ENCODE measurements at regions not wholly inside any gene's neighbourhood (a gene's known extent, or its start where the extent isn't known, plus 50 kb on each side); places are given as distances from the start of the nearest gene placed in this dataset.

DNA sequence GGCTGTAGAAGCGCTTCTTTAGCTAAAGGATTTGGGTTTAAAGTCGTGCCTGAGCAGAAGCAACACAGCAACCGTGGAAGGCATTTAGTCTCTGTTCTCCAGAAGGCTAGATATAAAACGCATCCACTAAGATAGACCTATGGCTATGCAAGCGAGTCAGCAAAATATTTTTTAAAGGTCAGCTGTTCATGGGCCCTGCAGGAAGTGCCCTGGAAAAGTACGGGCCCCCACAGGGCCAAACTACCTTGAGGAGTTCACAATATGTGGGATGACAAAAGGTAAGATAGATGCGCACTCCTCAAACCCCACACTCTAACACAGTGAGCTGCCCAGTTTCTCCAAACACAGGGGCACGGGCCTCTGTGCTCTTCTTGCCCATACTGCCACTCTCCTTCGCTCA is 261.6 kb downstream of the VPS13C start:
- Histone ChIP-seq H3K4me3 (ENCODE audit: low read depth in 1 of 2, low read length in 2 of 2) (no peak overlapping the region), H3K4me1 (ENCODE audit: control insufficient read depth in 1 of 2, insufficient read depth in 2 of 2, low read length in 2 of 2) (no peaks in the 10 kb centered on the region), H3K27ac (ENCODE audit: low read length) (no peak overlapping the region), H3K9me3 (ENCODE audit: control insufficient read depth in 1 of 2, low read length in 2 of 2) (peaks cover 0 to 11% of the 10 kb centered on the region in 2 donors), H3K27me3 (ENCODE audit: low read depth, low read length) (no peaks in the 10 kb centered on the region), H3K36me3 (ENCODE audit: control insufficient read depth in 1 of 2, insufficient read depth in 2 of 2, low read length in 2 of 2) (no peaks in the 10 kb centered on the region)

DNA sequence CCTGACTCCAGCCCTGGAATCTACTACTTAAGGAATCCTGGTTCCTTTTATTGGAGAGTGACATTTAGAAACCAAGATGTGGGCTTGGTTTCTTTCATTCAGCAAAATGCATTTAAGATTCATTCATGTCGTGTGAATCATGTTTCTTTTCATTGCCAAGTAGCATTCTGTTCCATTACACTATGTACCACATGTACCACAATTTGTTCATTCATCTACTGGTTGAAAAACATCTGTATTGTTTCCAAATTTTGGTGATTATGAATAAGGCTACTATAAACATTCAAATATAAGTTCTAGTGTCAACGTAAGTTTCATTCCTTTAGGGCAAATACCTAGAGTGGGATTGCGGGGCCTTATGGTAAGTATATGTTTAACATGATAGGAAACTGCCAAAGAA is 264.2 kb downstream of the VPS13C start:
- Histone ChIP-seq H3K9me3 (ENCODE audit: control insufficient read depth in 1 of 2, low read length in 2 of 2) (peaks cover 0 to 11% of the 10 kb centered on the region in 2 donors), H3K4me3 (ENCODE audit: low read depth in 1 of 2, low read length in 2 of 2) (no peak overlapping the region), H3K36me3 (ENCODE audit: control insufficient read depth in 1 of 2, insufficient read depth in 2 of 2, low read length in 2 of 2) (no peaks in the 10 kb centered on the region), H3K27ac (ENCODE audit: low read length) (no peak overlapping the region), H3K4me1 (ENCODE audit: control insufficient read depth in 1 of 2, insufficient read depth in 2 of 2, low read length in 2 of 2) (no peaks in the 10 kb centered on the region), H3K27me3 (ENCODE audit: low read depth, low read length) (no peaks in the 10 kb centered on the region)

DNA sequence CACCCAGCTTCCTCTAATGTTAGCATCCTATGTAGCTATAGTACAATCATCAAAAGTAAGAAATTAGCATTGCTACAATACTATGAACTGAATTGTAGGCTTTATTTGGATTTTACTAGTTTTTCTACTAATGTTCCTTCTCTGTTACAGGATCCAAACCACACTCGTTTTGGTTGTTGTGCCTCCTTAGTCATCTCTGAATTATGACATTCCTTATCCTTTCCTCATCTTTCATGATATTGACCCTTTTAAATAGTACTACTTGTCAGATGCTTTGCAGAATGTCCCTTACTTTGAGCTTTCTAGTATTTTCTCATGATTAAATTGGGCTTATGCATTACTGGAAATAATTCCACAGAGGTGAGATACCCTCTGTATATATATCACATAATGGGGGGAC is 265.4 kb downstream of the VPS13C start:
- no peaks in the 10 kb centered on the region for H3K27me3 ChIP-seq (ENCODE audit: low read depth, low read length)
- no peak overlapping the region for H3K4me3 ChIP-seq (ENCODE audit: low read depth in 1 of 2, low read length in 2 of 2)
- no peaks in the 10 kb centered on the region for H3K36me3 ChIP-seq (ENCODE audit: control insufficient read depth in 1 of 2, insufficient read depth in 2 of 2, low read length in 2 of 2)
- H3K27ac ChIP-seq (ENCODE audit: low read length) = no peak overlapping the region
- no peaks in the 10 kb centered on the region for H3K4me1 ChIP-seq (ENCODE audit: control insufficient read depth in 1 of 2, insufficient read depth in 2 of 2, low read length in 2 of 2)
- peaks cover 0 to 5% of the 10 kb centered on the region in 2 donors for H3K9me3 ChIP-seq (ENCODE audit: control insufficient read depth in 1 of 2, low read length in 2 of 2)

DNA sequence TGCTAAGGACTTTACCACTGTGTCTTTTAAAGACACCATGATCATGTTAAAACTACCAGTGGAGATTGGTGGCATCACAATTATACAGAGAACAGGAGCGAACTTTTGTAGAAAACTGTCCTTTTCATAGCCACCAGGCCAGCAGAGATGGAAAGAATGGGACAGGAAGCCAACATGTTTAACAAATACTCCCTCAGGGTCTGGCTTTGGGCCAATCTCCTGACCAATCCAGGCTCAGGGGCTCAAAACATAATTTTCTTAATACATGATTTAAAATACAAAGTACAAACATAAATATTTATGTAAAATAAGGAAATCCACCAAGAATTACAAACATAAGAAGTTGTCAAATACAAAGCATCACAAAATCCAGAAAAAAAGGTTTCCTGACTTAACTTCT is 266.0 kb downstream of the VPS13C start:
- peaks cover 0 to 5% of the 10 kb centered on the region in 2 donors for H3K9me3 ChIP-seq (ENCODE audit: control insufficient read depth in 1 of 2, low read length in 2 of 2)
- H3K4me1 ChIP-seq (ENCODE audit: control insufficient read depth in 1 of 2, insufficient read depth in 2 of 2, low read length in 2 of 2) = no peaks in the 10 kb centered on the region
- no peak overlapping the region for H3K27ac ChIP-seq (ENCODE audit: low read length)
- H3K36me3 ChIP-seq (ENCODE audit: control insufficient read depth in 1 of 2, insufficient read depth in 2 of 2, low read length in 2 of 2) = no peaks in the 10 kb centered on the region
- no peak overlapping the region for H3K4me3 ChIP-seq (ENCODE audit: low read depth in 1 of 2, low read length in 2 of 2)
- H3K27me3 ChIP-seq (ENCODE audit: low read depth, low read length) = no peaks in the 10 kb centered on the region

DNA sequence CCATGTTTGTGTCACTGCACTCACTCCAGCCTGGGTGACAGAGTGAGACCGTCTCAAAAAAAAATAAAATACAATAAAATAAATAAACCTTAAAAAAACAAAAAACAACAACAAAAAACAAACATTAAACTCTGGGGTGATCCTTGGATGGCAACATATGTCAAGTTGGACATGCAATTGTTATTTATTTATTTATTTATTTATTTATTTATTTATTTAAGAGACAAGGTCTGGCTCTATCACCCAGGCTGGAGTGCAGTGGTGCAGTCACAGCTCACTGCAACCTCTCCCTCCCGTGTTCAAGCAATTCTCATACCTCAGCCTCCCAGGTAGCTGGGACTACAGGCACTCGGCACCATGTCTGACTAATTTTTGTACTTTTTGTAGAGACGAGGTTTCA is 275.5 kb downstream of the VPS13C start:
- H3K36me3 ChIP-seq (ENCODE audit: control insufficient read depth in 1 of 2, insufficient read depth in 2 of 2, low read length in 2 of 2) = no peaks in the 10 kb centered on the region
- no peaks in the 10 kb centered on the region for H3K27me3 ChIP-seq (ENCODE audit: low read depth, low read length)
- no peak overlapping the region for H3K27ac ChIP-seq (ENCODE audit: low read length)
- H3K9me3 ChIP-seq (ENCODE audit: control insufficient read depth in 1 of 2, low read length in 2 of 2) = peaks cover 0 to 3% of the 10 kb centered on the region in 2 donors
- no peak overlapping the region for H3K4me3 ChIP-seq (ENCODE audit: low read depth in 1 of 2, low read length in 2 of 2)
- H3K4me1 ChIP-seq (ENCODE audit: control insufficient read depth in 1 of 2, insufficient read depth in 2 of 2, low read length in 2 of 2) = no peaks in the 10 kb centered on the region

DNA sequence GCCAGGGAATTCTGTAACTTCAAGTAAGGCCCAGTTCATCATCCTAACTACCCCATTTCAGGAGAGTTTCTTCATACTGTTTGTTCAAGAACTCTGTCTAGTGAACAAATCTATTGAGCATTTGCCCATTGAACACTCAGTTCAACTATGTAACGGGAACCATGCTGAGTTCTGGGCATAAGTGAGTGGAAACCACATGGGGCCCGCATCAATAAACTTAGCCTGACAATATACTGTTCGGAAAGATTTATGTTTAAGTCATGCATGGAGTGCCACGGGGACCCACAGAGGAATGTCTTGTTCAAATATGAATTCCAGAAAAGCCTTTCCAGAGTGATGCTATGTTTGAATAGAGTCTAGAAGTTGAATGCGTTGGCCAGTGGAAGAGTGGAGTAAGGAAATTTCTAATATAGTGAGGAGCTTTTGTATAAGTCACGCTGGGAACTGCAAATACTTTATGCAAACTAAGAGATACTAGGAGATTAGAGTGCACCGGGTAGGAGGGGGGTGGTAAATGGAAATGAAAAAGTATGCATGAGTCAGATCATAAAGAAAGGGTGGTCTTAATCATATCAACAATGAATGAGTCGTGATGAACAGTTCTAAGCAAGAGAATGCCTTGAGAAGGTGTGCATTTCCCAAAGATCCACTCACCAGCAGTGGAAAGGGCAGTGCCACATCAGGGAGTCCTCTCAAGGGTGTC is 279.8 kb downstream of the VPS13C start:
- Histone ChIP-seq H3K4me3 (ENCODE audit: low read depth in 1 of 2, low read length in 2 of 2) (no peak overlapping the region), H3K4me1 (ENCODE audit: control insufficient read depth in 1 of 2, insufficient read depth in 2 of 2, low read length in 2 of 2) (no peaks in the 10 kb centered on the region), H3K27ac (ENCODE audit: low read length) (no peak overlapping the region), H3K36me3 (ENCODE audit: control insufficient read depth in 1 of 2, insufficient read depth in 2 of 2, low read length in 2 of 2) (no peaks in the 10 kb centered on the region), H3K27me3 (ENCODE audit: low read depth, low read length) (no peaks in the 10 kb centered on the region), H3K9me3 (ENCODE audit: control insufficient read depth in 1 of 2, low read length in 2 of 2) (no peaks in the 10 kb centered on the region)

DNA sequence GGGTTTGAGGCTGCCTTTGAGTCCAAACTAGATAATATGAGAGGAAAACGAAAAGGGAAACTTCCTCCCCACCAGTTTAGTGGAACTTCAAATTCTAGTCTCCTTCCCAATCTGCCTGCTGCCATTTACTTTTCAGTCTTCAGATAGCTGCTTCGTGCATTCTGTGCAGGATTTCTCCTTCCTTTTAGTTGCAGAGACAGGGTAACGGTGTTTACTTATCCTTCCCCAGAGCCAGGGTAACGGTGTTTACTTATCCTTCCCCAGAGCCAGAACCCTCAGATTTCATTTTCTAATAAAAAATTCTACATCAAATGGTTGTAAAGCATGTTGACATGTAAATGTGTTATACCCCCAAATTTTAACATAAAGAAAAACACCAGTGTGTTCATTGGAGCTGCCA is 282.6 kb downstream of the VPS13C start:
- Histone ChIP-seq H3K9me3 (ENCODE audit: control insufficient read depth in 1 of 2, low read length in 2 of 2) (no peaks in the 10 kb centered on the region), H3K27me3 (ENCODE audit: low read depth, low read length) (no peaks in the 10 kb centered on the region), H3K4me1 (ENCODE audit: control insufficient read depth in 1 of 2, insufficient read depth in 2 of 2, low read length in 2 of 2) (no peaks in the 10 kb centered on the region), H3K27ac (ENCODE audit: low read length) (no peak overlapping the region), H3K36me3 (ENCODE audit: control insufficient read depth in 1 of 2, insufficient read depth in 2 of 2, low read length in 2 of 2) (no peaks in the 10 kb centered on the region), H3K4me3 (ENCODE audit: low read depth in 1 of 2, low read length in 2 of 2) (no peak overlapping the region)

DNA sequence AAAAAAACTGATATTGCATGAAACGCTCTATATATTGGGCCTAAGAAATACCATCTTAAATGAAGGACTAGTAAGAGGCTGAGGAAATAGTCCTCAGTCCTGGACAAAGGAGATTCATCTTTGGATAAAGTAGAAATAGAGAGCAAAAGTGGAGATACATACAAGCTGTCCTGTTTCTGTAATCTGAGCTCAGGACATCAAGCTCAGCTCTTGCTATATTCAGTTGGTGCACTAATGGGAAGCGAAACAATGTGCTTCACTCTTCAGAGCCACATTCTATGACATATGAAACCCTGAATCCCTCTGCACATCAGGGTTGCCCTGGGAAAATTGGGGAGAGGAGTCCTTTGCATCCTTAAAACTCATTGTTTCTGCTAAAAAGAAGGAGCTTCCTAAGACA is 290.7 kb downstream of the VPS13C start:
- Histone ChIP-seq H3K36me3 (ENCODE audit: control insufficient read depth in 1 of 2, insufficient read depth in 2 of 2, low read length in 2 of 2) (no peaks in the 10 kb centered on the region), H3K4me3 (ENCODE audit: low read depth in 1 of 2, low read length in 2 of 2) (no peak overlapping the region)

DNA sequence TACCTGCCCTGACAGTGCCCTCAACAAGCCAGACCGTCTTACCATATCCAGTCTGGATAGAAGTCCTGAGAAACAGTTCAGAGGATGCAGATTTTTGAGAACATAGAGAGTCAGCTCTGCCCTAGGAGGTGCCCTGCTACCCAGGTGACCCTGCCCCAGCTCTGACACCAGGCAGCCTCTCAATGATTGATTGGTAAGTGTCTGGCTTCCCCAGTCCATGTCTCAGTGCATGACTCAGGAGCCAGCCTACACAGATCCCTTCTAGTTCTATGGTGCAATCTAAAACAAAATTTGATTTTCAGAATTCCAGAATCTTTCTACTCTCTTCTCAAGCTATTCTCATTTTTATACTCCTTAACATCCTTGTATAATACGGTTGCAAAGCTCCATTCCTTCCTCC is 292.1 kb downstream of the VPS13C start:
- Histone ChIP-seq H3K27ac (ENCODE audit: low read length) (no peak overlapping the region), H3K4me1 (ENCODE audit: control insufficient read depth in 1 of 2, insufficient read depth in 2 of 2, low read length in 2 of 2) (no peaks in the 10 kb centered on the region), H3K4me3 (ENCODE audit: low read depth in 1 of 2, low read length in 2 of 2) (no peak overlapping the region), H3K27me3 (ENCODE audit: low read depth, low read length) (no peaks in the 10 kb centered on the region), H3K9me3 (ENCODE audit: control insufficient read depth in 1 of 2, low read length in 2 of 2) (peaks cover 0 to 6% of the 10 kb centered on the region in 2 donors), H3K36me3 (ENCODE audit: control insufficient read depth in 1 of 2, insufficient read depth in 2 of 2, low read length in 2 of 2) (no peaks in the 10 kb centered on the region)

More for the DNA sequence above, 290.7 kb downstream of the VPS13C start:
- Histone ChIP-seq H3K4me1 (ENCODE audit: control insufficient read depth in 1 of 2, insufficient read depth in 2 of 2, low read length in 2 of 2) (no peaks in the 10 kb centered on the region), H3K27ac (ENCODE audit: low read length) (no peak overlapping the region), H3K27me3 (ENCODE audit: low read depth, low read length) (no peaks in the 10 kb centered on the region), H3K9me3 (ENCODE audit: control insufficient read depth in 1 of 2, low read length in 2 of 2) (peaks cover 0 to 6% of the 10 kb centered on the region in 2 donors)

DNA sequence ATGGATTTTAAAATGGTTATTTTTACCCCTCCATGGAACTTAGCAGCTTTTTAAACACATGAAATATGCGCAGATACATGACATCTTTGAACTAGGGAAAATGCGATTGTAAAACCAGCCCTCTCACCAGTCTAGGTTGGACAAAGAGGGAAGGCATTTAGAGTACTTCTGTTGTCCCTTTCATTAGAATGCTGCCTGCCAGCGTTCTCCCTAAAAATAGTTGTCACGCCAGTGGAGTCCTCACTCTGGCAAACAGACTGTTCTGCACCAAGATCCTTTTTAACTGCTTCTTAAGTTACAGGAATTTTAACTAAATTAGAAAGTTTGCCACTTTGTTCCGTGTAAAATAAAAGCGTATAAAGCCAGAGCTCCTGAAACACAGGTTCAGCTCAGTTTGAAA is 295.3 kb downstream of the VPS13C start:
- H3K27ac ChIP-seq (ENCODE audit: low read length) = no peak overlapping the region
- H3K4me3 ChIP-seq (ENCODE audit: low read depth in 1 of 2, low read length in 2 of 2) = no peak overlapping the region
- no peaks in the 10 kb centered on the region for H3K36me3 ChIP-seq (ENCODE audit: control insufficient read depth in 1 of 2, insufficient read depth in 2 of 2, low read length in 2 of 2)
- no peaks in the 10 kb centered on the region for H3K9me3 ChIP-seq (ENCODE audit: control insufficient read depth in 1 of 2, low read length in 2 of 2)
- H3K27me3 ChIP-seq (ENCODE audit: low read depth, low read length) = no peaks in the 10 kb centered on the region
- no peaks in the 10 kb centered on the region for H3K4me1 ChIP-seq (ENCODE audit: control insufficient read depth in 1 of 2, insufficient read depth in 2 of 2, low read length in 2 of 2)

DNA sequence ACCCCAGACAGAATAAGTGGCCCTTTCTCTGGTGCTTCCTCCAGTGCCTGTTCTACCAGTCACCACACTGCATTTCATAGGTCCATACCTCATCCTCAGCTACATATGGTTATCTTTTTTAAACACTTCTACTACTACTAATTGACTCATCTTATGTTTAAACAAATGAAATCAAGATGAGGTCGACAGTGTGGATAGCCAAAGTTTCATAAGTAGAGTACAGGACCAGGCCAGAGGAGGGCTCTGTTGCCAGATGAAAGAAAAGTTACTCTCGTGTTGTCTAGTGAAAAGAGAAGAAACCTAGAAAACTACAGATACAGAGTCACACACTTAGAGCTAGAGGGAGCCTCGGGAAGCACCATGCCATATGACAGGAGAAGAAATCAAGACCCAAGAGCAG is 296.1 kb downstream of the VPS13C start:
- Histone ChIP-seq H3K27ac (ENCODE audit: low read length) (no peak overlapping the region), H3K36me3 (ENCODE audit: control insufficient read depth in 1 of 2, insufficient read depth in 2 of 2, low read length in 2 of 2) (no peaks in the 10 kb centered on the region), H3K27me3 (ENCODE audit: low read depth, low read length) (no peaks in the 10 kb centered on the region), H3K9me3 (ENCODE audit: control insufficient read depth in 1 of 2, low read length in 2 of 2) (no peaks in the 10 kb centered on the region), H3K4me1 (ENCODE audit: control insufficient read depth in 1 of 2, insufficient read depth in 2 of 2, low read length in 2 of 2) (no peaks in the 10 kb centered on the region), H3K4me3 (ENCODE audit: low read depth in 1 of 2, low read length in 2 of 2) (no peak overlapping the region)

DNA sequence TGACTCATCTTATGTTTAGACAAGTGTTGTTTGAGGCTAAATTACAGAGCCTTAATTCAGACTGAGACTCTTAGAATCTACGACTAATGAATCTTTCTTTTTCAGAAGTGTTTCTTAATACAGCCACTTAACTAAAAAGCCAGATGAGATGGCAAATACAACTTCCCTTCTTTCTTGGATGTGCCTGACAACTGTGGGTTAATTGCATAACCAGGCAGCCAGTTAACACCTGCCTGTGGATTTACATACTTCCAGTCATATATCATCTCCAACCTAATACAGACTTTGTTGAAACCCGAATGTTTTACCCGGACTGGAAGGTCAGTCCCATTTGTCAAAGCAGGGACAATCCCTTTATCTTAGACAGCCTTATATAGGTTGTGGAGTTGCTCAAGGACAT is 297.6 kb downstream of the VPS13C start:
- no peaks in the 10 kb centered on the region for H3K27me3 ChIP-seq (ENCODE audit: low read depth, low read length)
- H3K27ac ChIP-seq (ENCODE audit: low read length) = no peak overlapping the region
- no peaks in the 10 kb centered on the region for H3K9me3 ChIP-seq (ENCODE audit: control insufficient read depth in 1 of 2, low read length in 2 of 2)
- H3K4me3 ChIP-seq (ENCODE audit: low read depth in 1 of 2, low read length in 2 of 2) = no peak overlapping the region
- no peaks in the 10 kb centered on the region for H3K36me3 ChIP-seq (ENCODE audit: control insufficient read depth in 1 of 2, insufficient read depth in 2 of 2, low read length in 2 of 2)
- H3K4me1 ChIP-seq (ENCODE audit: control insufficient read depth in 1 of 2, insufficient read depth in 2 of 2, low read length in 2 of 2) = no peaks in the 10 kb centered on the region
